GM12865 (cell line): ENCODE measurements at regions not wholly inside any gene's neighbourhood (a gene's known extent, or its start where the extent isn't known, plus 50 kb on each side); places are given as distances from the start of the nearest gene placed in this dataset.
"Not testable (repeated sequence)": the region's sequence is repeated elsewhere in the genome, so short reads cannot be mapped to it uniquely, and the experiment has no call there.

Experiments
- DNase-seq: peaks from one replicate; pipeline ENCODE4 v3.0.0; 2010; ENCODE audit warnings: low read depth
- H3K4me3 ChIP-seq: 2 replicates; pipeline ENCODE4 v1.5.1; 2011; ENCODE audit warnings: mild to moderate bottlenecking, low read depth, low read length, control low read depth
- TF ChIP-seq, protein P1 (sequence below): IDR thresholded peaks from 2 replicates; pipeline ENCODE4 v1.5.1; 2011; ENCODE audit warnings: low read length, control low read depth, low read depth, inconsistent platforms; ENCODE audit not compliant: insufficient read depth; ENCODE audit errors: missing control alignments

DNA sequence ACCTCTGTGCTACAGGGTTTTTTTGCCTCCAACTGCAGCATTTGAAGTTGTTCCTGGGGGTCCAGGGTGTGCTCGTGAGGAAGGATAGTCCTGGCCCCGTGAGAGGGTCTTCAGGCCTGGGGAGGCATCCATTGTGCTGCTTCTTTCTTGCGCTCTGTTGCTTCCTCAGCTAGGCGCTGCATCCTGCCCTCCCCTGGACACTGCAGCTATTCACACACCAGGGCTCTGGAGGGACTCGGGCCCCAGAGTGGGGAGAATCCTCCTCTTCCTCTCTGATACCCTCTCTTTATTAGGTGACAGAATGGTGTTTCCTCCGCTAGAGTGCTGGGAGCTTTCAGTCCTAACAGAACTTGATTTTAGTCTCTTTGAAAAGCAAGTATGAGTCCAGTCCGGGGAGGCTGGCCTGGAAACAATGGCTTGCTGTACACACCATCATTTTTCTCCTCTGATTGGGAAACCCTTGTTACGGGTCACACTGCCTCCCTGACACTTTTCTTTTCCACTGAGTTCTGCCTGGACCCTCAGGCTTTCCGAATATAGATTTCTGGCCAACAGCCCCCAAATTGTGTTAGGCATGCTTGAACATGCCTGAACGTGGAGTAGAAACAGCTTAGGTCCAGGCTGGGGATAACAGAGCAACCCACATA, 81.4 kb upstream of the ELAC2 start:
- no peak overlapping the region for H3K4me3 ChIP-seq
- DNase-seq = no peak
- TF ChIP-seq, protein P1, sequence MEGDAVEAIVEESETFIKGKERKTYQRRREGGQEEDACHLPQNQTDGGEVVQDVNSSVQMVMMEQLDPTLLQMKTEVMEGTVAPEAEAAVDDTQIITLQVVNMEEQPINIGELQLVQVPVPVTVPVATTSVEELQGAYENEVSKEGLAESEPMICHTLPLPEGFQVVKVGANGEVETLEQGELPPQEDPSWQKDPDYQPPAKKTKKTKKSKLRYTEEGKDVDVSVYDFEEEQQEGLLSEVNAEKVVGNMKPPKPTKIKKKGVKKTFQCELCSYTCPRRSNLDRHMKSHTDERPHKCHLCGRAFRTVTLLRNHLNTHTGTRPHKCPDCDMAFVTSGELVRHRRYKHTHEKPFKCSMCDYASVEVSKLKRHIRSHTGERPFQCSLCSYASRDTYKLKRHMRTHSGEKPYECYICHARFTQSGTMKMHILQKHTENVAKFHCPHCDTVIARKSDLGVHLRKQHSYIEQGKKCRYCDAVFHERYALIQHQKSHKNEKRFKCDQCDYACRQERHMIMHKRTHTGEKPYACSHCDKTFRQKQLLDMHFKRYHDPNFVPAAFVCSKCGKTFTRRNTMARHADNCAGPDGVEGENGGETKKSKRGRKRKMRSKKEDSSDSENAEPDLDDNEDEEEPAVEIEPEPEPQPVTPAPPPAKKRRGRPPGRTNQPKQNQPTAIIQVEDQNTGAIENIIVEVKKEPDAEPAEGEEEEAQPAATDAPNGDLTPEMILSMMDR = no peak

DNA sequence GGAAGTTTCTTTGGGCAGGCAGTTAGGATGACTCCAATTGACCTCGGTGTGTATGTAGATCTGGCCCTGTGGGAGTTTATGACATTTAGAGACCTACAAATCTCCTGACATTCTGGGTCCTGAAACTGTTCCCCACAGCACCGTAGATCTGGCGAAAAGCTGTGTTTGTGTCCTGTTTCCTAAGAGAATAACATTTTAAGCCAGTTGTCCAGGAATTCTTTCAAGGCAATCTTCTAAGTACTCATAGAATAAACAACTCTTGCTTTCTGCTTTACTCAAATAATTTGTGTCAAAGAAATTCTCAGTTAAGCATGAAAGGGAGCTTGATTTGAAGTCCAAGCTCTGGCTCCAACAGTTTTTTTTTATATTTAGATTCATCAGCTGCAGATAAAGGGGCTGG, 78.5 kb upstream of the ELAC2 start:
- TF ChIP-seq, protein P1 = no peak
- DNase-seq = no peak
- H3K4me3 ChIP-seq = no peak overlapping the region

DNA sequence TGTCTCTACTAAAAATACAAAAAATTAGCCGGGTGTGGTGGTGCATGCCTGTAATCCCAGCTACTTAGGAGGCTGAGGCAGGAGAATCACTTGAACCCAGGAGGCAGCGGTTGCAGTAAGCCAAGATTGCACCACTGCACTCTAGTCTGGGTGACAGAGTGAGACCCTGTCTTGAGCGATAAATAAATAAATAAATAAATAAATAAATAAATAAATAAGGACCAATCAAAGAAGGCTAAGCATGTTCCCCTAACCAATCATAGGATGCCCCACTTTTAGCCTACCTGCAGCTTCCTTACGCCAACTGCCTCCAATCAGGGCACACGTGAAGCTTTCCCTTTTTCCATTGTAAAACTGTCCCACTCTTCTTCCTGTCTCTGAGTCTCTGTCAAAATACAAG, 74.2 kb upstream of the ELAC2 start:
- H3K4me3 ChIP-seq, DNase-seq: not testable (repeated sequence)

DNA sequence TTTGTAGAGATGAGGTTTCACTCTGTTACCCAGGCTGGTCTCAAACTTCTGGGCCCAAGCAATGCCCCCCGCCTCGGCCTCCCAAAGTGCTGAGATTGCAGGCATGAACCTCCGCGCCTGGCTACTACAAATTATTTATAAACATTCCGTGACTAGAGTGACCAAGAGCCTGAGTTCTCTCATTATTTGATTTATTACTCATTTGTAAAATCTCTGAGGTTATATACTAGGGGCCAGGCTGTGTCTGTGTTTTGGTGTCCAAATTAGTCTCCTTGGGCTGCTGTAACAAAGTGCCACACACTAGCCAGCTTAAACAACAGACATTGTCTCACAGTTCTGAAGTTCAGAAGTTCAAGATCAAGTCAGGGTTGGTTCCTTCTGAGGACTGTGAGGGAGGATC, 70.8 kb upstream of the ELAC2 start:
- no peak for DNase-seq
- H3K4me3 ChIP-seq = no peak overlapping the region
- TF ChIP-seq, protein P1 = no peak

DNA sequence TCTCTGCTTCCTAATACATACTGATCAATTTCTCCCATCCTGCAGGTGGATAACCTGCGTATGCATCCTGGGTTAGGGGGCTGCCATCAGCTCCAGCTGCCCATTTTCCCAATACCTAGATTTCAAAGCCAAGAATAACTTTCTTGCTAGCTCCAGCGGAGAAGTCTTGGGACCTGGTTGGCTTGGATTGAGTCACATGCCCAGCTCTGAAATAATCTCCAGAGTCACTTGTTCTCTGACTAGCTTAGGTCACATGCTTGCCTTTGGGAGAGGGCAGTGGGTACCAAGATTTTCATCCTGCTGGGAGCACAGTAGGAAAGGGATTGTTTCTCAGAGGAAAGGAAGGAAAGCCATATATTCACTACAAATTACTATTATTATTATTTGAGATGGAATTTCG, 70.0 kb upstream of the ELAC2 start:
- no peak overlapping the region for H3K4me3 ChIP-seq
- TF ChIP-seq, protein P1 = no peak
- DNase-seq = no peak

DNA sequence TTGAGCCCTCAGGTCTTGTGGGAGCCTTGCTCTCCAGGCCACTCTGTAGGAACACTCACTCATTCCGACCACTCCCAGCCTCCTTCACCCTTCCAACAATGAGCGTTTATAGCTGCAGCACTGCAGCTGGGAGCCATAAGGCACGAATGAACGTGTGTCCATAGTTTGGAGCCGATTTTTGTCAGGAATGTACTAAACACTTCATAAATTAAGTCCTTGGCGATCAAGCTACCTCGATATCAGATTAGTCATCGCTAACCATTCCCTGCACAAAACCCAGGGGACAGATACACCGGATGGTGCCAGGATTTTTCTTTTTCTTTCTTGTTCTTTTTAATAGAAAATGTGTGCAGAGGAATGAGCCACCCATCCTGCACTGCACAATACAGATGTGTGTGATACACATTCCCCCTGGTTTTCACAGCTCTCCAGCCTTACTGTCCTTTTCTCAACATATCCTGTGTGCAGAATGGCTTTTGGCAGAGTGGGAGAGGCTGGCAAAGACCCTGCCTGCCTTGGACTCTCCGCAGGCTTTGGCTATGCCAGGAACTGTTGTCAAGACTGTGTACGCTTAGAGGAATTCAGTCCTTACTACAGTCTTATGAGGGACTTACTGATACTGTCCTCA, 68.4 kb upstream of the ELAC2 start:
- H3K4me3 ChIP-seq = no peak overlapping the region
- TF ChIP-seq, protein P1 = no peak
- no peak for DNase-seq

DNA sequence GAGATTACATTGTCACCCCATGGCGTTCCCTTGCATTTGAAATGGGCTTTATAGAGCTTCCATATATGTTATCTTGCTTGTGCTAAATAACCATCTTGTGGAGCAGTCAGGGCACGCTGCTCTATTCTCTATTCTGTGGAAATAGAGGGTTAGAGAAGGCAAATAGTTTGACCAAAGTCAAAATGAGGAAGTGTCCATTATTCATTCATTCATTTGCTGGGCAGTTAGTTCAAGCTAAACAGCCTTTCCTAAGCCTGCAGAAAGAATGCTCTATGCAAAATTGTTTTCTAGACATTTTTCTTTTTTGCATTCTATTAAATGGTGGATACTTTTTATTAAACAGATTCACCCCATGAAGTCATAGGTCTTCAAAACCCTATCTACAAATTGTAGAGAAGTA, 67.8 kb upstream of the ELAC2 start:
- H3K4me3 ChIP-seq = no peak overlapping the region
- DNase-seq = no peak
- TF ChIP-seq, protein P1 = no peak
